Esophagus muscularis mucosa (tissue), 4 donors: ENCODE measurements at regions not wholly inside any gene's neighbourhood (a gene's known extent, or its start where the extent isn't known, plus 50 kb on each side); places are given as distances from the start of the nearest gene placed in this dataset.
"Not testable (repeated sequence)": the region's sequence is repeated elsewhere in the genome, so short reads cannot be mapped to it uniquely, and the experiment has no call there.

Experiments
- DNase-seq: peaks from one replicate; pipeline ENCODE4 v3.0.0-alpha.2; 2017; ENCODE audit errors: extremely low spot score
- H3K27ac ChIP-seq, 4 donors: fragments of 200-600 bp; sonication (generic); replicated peaks in 1 of 4; 1 replicate in 3 of 4; 2 replicates in 1 of 4; pipeline ENCODE4 v1.5.1; 2016 to 2019; ENCODE audit warnings: mild to moderate bottlenecking in 1 of 4
- H3K27me3 ChIP-seq, 4 donors: fragments of 200-600 bp; sonication (generic); one replicate each; pipeline versions ENCODE4 v1.5.1 to v1.6.0; 2016 to 2019
- H3K36me3 ChIP-seq, 4 donors: fragments of 200-600 bp; sonication (generic); one replicate each; pipeline ENCODE4 v1.5.1; 2016 to 2019
- H3K4me1 ChIP-seq, 4 donors: fragments of 200-600 bp; sonication (generic); one replicate each; pipeline ENCODE4 v1.5.1; 2016 to 2019
- H3K4me3 ChIP-seq, 4 donors: fragments of 200-600 bp; sonication (generic); 1 replicate in 2 of 4; 2 replicates in 2 of 4; pipeline ENCODE4 v1.5.1; 2016 to 2019; ENCODE audit warnings: mild to moderate bottlenecking in 4 of 4, moderate library complexity in 1 of 4
- H3K9me3 ChIP-seq, 4 donors: fragments of 200-600 bp; sonication (generic); 1 replicate in 3 of 4; 2 replicates in 1 of 4; pipeline ENCODE4 v1.5.1; 2016 to 2019
- CTCF ChIP-seq, 3 experiments: fragments of 200-600 bp in 2 of 3; fragments of 450-650 bp in 1 of 3; sonication (generic) in 2 of 3; IDR thresholded peaks; one replicate each; pipeline ENCODE4 v1.5.1; 2017 to 2019; ENCODE audit warnings: antibody characterized with exemption in 3 of 3, mild to moderate bottlenecking in 2 of 3, moderate library complexity in 1 of 3
- EP300 ChIP-seq: sonication (generic); formaldehyde crosslinking; IDR thresholded peaks from one replicate; pipeline ENCODE4 v1.6.1; 2017; ENCODE audit warnings: antibody characterized with exemption
- POLR2A ChIP-seq: fragments of 450-650 bp; IDR thresholded peaks from one replicate; pipeline ENCODE4 v1.6.1; 2017; ENCODE audit warnings: antibody characterized with exemption, moderate library complexity, mild to moderate bottlenecking, low read depth
- POLR2AphosphoS5 ChIP-seq, 2 donors: sonication (generic); formaldehyde crosslinking; IDR thresholded peaks; one replicate each; pipeline ENCODE4 v1.6.1; 2017; ENCODE audit warnings: antibody characterized with exemption in 2 of 2
- WGBS: methylation state at CpG from one replicate; pipeline ENCODE4 v1.1.5; 2018; 5-methylcytosine and 5-hydroxymethylcytosine counted together
- intact Hi-C: fragments of 100-400 bp; cut with DNase I; formaldehyde crosslinking; loops from one replicate; pipeline ENCODE4 v1.15.1; 2023

GRCh38 chr1:194431121-194431520 is 1244.7 kb upstream of the B3GALT2 start:
- intact Hi-C loops = no loop called here
- no peak overlapping the region for H3K4me3 ChIP-seq
- 94% methylated on average over 16 of the region's 21 CpGs for WGBS
- H3K9me3 ChIP-seq = no peaks in the 10 kb centered on the region
- no peaks in the 10 kb centered on the region for H3K36me3 ChIP-seq
- no peak for DNase-seq
- no peaks in the 10 kb centered on the region for H3K27me3 ChIP-seq
- H3K4me1 ChIP-seq = no peaks in the 10 kb centered on the region
- TF ChIP-seq POLR2A (no peak), CTCF (IDR thresholded peaks at IDR 0.05) (no peak), EP300 (no peak), POLR2AphosphoS5 (IDR thresholded peaks at IDR 0.05) (no peak)
- H3K27ac ChIP-seq = no peak overlapping the region

- no peak overlapping the region for H3K4me3 ChIP-seq
- DNase-seq = no peak
- no peaks in the 10 kb centered on the region for H3K36me3 ChIP-seq
- 91% methylated on average over 4 of the region's 4 CpGs for WGBS
- intact Hi-C loops = no loop called here
- H3K9me3 ChIP-seq = peaks cover 0 to 11% (median 0%) of the 10 kb centered on the region in 4 donors
- no peak overlapping the region for H3K27ac ChIP-seq
- no peaks in the 10 kb centered on the region for H3K4me1 ChIP-seq
- no peaks in the 10 kb centered on the region for H3K27me3 ChIP-seq
- TF ChIP-seq CTCF (IDR thresholded peaks at IDR 0.05) (no peak), EP300 (no peak), POLR2A (no peak), POLR2AphosphoS5 (IDR thresholded peaks at IDR 0.05) (no peak)
Observed at GRCh38 chr1:194420706-194421105, 1234.3 kb upstream of the B3GALT2 start.

GRCh38 chr1:194419721-194420120 is 1233.3 kb upstream of the B3GALT2 start:
- Histone ChIP-seq H3K36me3 (no peaks in the 10 kb centered on the region), H3K9me3 (peaks cover 0 to 11% (median 0%) of the 10 kb centered on the region in 4 donors), H3K4me1 (no peaks in the 10 kb centered on the region), H3K4me3 (no peak overlapping the region), H3K27ac (no peak overlapping the region), H3K27me3 (no peaks in the 10 kb centered on the region)
- DNase-seq = no peak
- TF ChIP-seq EP300 (no peak), CTCF (IDR thresholded peaks at IDR 0.05) (no peak), POLR2AphosphoS5 (IDR thresholded peaks at IDR 0.05) (no peak), POLR2A (no peak)
- WGBS = 83% methylated on average over 1 of the region's 1 CpG
- intact Hi-C loops = no loop called here

GRCh38 chr1:194410756-194411155 is 1224.3 kb upstream of the B3GALT2 start:
- Histone ChIP-seq H3K36me3 (no peaks in the 10 kb centered on the region), H3K27me3 (no peaks in the 10 kb centered on the region), H3K27ac (no peak overlapping the region), H3K9me3 (peaks cover 0 to 2% (median 0%) of the 10 kb centered on the region in 4 donors), H3K4me1 (no peaks in the 10 kb centered on the region), H3K4me3 (no peak overlapping the region)
- intact Hi-C loops = no loop called here
- no peak for DNase-seq
- TF ChIP-seq CTCF (IDR thresholded peaks at IDR 0.05) (no peak), EP300 (no peak), POLR2AphosphoS5 (IDR thresholded peaks at IDR 0.05) (no peak), POLR2A (no peak)
- WGBS = 81% methylated on average over 1 of the region's 1 CpG

- H3K27ac ChIP-seq, H3K27me3 ChIP-seq, DNase-seq, H3K4me1 ChIP-seq, H3K9me3 ChIP-seq, H3K36me3 ChIP-seq, H3K4me3 ChIP-seq, intact Hi-C loops: not testable (repeated sequence)
- 50% methylated on average over 2 of the region's 2 CpGs for WGBS
Observed at GRCh38 chr1:194407238-194407637, 1220.8 kb upstream of the B3GALT2 start.
